GM23338 (cell line): ENCODE measurements at regions not wholly inside any gene's neighbourhood (a gene's known extent, or its start where the extent isn't known, plus 50 kb on each side); places are given as distances from the start of the nearest gene placed in this dataset.

Source experiments
- ATAC-seq: fragments of 200-7000 bp; cut with Tn5 transposase; 3 replicates; pipeline ENCODE4 v1.9.1; 2020
- DNase-seq: peaks from one replicate; pipeline ENCODE4 v3.0.0-alpha.2; 2015; ENCODE audit warnings: low spot score
- H2AFZ ChIP-seq: fragments of 200-600 bp; sonication (generic); 2 replicates; pipeline ENCODE4 v1.8.0; 2016; ENCODE audit warnings: antibody characterized with exemption, mild to moderate bottlenecking, moderate library complexity
- H3F3A ChIP-seq: fragments of 200-600 bp; sonication (generic); replicated peaks from 2 replicates; pipeline ENCODE4 v1.8.0; 2017; ENCODE audit warnings: antibody characterized with exemption, mixed run types, low read depth
- H3K27ac ChIP-seq: fragments of 200-600 bp; sonication (generic); 2 replicates; pipeline ENCODE4 v1.6.1; 2016; ENCODE audit warnings: low read depth
- H3K27me3 ChIP-seq: fragments of 200-600 bp; sonication (generic); 2 replicates; pipeline ENCODE4 v1.8.0; 2016; ENCODE audit warnings: mild to moderate bottlenecking, mixed run types, moderate library complexity; ENCODE audit not compliant: insufficient read depth
- H3K36me3 ChIP-seq: fragments of 200-600 bp; sonication (generic); 2 replicates; pipeline ENCODE4 v1.8.0; 2016; ENCODE audit warnings: mild to moderate bottlenecking; ENCODE audit not compliant: insufficient read depth
- H3K4me1 ChIP-seq: fragments of 200-600 bp; sonication (generic); 2 replicates; pipeline ENCODE4 v1.8.0; 2016; ENCODE audit warnings: mild to moderate bottlenecking, moderate library complexity; ENCODE audit not compliant: insufficient read depth
- H3K4me2 ChIP-seq: fragments of 200-600 bp; sonication (generic); 2 replicates; pipeline ENCODE4 v1.7.1; 2017; ENCODE audit warnings: mixed run types
- H3K4me3 ChIP-seq: fragments of 200-600 bp; sonication (generic); 2 replicates; pipeline ENCODE4 v1.6.1; 2016; ENCODE audit warnings: mixed run types
- H3K79me2 ChIP-seq: fragments of 200-600 bp; sonication (generic); replicated peaks from 2 replicates; pipeline ENCODE4 v1.8.0; 2017; ENCODE audit warnings: mild to moderate bottlenecking; ENCODE audit not compliant: insufficient read depth
- H3K9me2 ChIP-seq: fragments of 200-600 bp; sonication (generic); 2 replicates; pipeline ENCODE4 v1.8.0; 2017; ENCODE audit not compliant: insufficient read depth
- H4K20me1 ChIP-seq: fragments of 200-600 bp; sonication (generic); replicated peaks from 2 replicates; pipeline ENCODE4 v1.8.0; 2017; ENCODE audit warnings: mild to moderate bottlenecking; ENCODE audit not compliant: insufficient read depth
- H3K27ac Mint-ChIP-seq: 2 replicates; pipeline ENCODE4 v1.8.0; 2020; ENCODE audit warnings: inconsistent platforms, mild to moderate bottlenecking, moderate library complexity, mixed read lengths
- H3K27me3 Mint-ChIP-seq: 3 replicates; pipeline ENCODE4 v1.8.0; 2022; ENCODE audit warnings: low read depth, mild to moderate bottlenecking, moderate library complexity, mixed read lengths, inconsistent platforms; ENCODE audit not compliant: insufficient read depth, poor library complexity
- H3K36me3 Mint-ChIP-seq: 3 replicates; pipeline ENCODE4 v1.8.0; 2021; ENCODE audit warnings: low read depth, mild to moderate bottlenecking, inconsistent platforms, moderate library complexity, mixed read lengths
- H3K4me1 Mint-ChIP-seq: 3 replicates; pipeline ENCODE4 v1.8.0; 2020; ENCODE audit warnings: mild to moderate bottlenecking, inconsistent platforms, mixed read lengths
- H3K4me3 Mint-ChIP-seq: 3 replicates; pipeline ENCODE4 v1.8.0; 2021; ENCODE audit warnings: moderate library complexity, mild to moderate bottlenecking, inconsistent platforms, mixed read lengths
- H3K9me3 Mint-ChIP-seq: 3 replicates; pipeline ENCODE4 v1.8.0; 2020; ENCODE audit warnings: moderate library complexity, mild to moderate bottlenecking, inconsistent platforms, mixed read lengths
- CREB1 ChIP-seq: fragments of 250-450 bp; sonication (Bioruptor Pico); IDR thresholded peaks from 2 replicates; pipeline ENCODE4 v1.5.0; 2020; ENCODE audit warnings: low read depth, mild to moderate bottlenecking, moderate library complexity
- ETS1 ChIP-seq: IDR thresholded peaks from 2 replicates; pipeline ENCODE4 v1.6.1; 2016; ENCODE audit warnings: antibody characterized with exemption
- JUNB ChIP-seq: IDR thresholded peaks from one replicate; pipeline ENCODE4 v1.6.1; 2016; ENCODE audit warnings: antibody characterized with exemption; ENCODE audit not compliant: unreplicated experiment
- NANOG ChIP-seq: IDR thresholded peaks from 2 replicates; pipeline ENCODE4 v1.6.1; 2016; ENCODE audit warnings: antibody characterized with exemption, borderline replicate concordance
- POLR2AphosphoS5 ChIP-seq: IDR thresholded peaks from 2 replicates; pipeline ENCODE4 v1.6.1; 2016; ENCODE audit warnings: antibody characterized with exemption, low read depth
- ZNF114 ChIP-seq: fragments of 250-450 bp; sonication (Bioruptor Pico); IDR thresholded peaks from 2 replicates; pipeline ENCODE4 v1.5.0; 2020; ENCODE audit warnings: mild to moderate bottlenecking, moderate library complexity
- ZNF331 ChIP-seq: fragments of 250-450 bp; sonication (Bioruptor Pico); IDR thresholded peaks from 2 replicates; pipeline ENCODE4 v1.5.0; 2020; ENCODE audit warnings: low read depth, mild to moderate bottlenecking, moderate library complexity
- TF ChIP-seq, protein P1 (sequence below): fragments of 250-450 bp; sonication (Bioruptor Pico); IDR thresholded peaks from 2 replicates; pipeline ENCODE4 v1.5.0; 2020; ENCODE audit warnings: mild to moderate bottlenecking, moderate library complexity
- TF ChIP-seq, protein P2 (sequence below): IDR thresholded peaks from one replicate; pipeline ENCODE4 v1.6.1; 2018; ENCODE audit warnings: antibody characterized with exemption; ENCODE audit not compliant: unreplicated experiment

DNA sequence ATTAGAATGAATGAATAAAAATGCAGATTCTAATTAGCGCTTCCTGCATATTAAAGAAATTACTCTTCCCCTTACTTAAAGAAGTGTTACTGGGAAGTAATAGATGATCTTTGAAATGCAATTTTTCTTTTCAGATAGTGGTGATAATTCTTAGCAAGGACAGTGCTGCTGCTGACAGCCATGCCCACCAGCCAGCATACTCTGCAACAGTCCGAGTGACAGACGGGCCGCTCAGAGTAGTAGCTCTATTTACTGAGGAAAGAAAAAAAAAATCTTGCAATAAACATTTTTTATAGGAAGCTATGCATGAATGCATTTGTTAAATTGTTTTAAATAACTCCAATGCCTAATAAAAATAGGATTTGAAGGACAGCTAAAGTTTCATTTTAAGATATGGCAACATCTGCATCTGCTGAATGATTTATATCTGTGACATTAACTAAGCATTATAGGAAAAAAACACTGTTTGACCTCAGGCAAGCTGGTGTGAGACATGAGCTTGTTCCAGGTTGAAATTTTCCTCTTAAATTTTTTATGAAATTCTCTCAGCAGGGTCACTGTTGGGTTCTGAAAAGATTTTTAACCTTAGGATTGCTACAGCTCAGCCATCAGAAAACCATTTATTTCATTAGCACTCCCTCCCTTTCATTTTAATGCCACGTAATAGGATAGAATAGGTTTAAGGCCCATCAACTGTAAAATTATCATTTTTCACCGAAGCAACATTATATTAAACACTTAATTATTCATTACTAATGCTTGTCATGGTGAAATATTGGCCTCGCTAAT lies 393.8 kb downstream of the DCDC2C start (continued):
- TF ChIP-seq, protein P1, sequence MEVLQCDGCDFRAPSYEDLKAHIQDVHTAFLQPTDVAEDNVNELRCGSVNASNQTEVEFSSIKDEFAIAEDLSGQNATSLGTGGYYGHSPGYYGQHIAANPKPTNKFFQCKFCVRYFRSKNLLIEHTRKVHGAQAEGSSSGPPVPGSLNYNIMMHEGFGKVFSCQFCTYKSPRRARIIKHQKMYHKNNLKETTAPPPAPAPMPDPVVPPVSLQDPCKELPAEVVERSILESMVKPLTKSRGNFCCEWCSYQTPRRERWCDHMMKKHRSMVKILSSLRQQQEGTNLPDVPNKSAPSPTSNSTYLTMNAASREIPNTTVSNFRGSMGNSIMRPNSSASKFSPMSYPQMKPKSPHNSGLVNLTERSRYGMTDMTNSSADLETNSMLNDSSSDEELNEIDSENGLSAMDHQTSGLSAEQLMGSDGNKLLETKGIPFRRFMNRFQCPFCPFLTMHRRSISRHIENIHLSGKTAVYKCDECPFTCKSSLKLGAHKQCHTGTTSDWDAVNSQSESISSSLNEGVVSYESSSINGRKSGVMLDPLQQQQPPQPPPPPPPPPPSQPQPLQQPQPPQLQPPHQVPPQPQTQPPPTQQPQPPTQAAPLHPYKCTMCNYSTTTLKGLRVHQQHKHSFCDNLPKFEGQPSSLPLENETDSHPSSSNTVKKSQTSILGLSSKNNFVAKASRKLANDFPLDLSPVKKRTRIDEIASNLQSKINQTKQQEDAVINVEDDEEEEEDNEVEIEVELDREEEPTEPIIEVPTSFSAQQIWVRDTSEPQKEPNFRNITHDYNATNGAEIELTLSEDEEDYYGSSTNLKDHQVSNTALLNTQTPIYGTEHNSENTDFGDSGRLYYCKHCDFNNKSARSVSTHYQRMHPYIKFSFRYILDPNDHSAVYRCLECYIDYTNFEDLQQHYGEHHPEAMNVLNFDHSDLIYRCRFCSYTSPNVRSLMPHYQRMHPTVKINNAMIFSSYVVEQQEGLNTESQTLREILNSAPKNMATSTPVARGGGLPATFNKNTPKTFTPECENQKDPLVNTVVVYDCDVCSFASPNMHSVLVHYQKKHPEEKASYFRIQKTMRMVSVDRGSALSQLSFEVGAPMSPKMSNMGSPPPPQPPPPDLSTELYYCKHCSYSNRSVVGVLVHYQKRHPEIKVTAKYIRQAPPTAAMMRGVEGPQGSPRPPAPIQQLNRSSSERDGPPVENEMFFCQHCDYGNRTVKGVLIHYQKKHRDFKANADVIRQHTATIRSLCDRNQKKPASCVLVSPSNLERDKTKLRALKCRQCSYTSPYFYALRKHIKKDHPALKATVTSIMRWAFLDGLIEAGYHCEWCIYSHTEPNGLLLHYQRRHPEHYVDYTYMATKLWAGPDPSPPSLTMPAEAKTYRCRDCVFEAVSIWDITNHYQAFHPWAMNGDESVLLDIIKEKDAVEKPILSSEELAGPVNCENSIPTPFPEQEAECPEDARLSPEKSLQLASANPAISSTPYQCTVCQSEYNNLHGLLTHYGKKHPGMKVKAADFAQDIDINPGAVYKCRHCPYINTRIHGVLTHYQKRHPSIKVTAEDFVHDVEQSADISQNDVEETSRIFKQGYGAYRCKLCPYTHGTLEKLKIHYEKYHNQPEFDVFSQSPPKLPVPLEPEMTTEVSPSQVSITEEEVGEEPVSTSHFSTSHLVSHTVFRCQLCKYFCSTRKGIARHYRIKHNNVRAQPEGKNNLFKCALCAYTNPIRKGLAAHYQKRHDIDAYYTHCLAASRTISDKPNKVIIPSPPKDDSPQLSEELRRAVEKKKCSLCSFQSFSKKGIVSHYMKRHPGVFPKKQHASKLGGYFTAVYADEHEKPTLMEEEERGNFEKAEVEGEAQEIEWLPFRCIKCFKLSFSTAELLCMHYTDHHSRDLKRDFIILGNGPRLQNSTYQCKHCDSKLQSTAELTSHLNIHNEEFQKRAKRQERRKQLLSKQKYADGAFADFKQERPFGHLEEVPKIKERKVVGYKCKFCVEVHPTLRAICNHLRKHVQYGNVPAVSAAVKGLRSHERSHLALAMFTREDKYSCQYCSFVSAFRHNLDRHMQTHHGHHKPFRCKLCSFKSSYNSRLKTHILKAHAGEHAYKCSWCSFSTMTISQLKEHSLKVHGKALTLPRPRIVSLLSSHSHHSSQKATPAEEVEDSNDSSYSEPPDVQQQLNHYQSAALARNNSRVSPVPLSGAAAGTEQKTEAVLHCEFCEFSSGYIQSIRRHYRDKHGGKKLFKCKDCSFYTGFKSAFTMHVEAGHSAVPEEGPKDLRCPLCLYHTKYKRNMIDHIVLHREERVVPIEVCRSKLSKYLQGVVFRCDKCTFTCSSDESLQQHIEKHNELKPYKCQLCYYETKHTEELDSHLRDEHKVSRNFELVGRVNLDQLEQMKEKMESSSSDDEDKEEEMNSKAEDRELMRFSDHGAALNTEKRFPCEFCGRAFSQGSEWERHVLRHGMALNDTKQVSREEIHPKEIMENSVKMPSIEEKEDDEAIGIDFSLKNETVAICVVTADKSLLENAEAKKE (CRISPR knock-in tag) = no peak
- TF ChIP-seq, protein P2, sequence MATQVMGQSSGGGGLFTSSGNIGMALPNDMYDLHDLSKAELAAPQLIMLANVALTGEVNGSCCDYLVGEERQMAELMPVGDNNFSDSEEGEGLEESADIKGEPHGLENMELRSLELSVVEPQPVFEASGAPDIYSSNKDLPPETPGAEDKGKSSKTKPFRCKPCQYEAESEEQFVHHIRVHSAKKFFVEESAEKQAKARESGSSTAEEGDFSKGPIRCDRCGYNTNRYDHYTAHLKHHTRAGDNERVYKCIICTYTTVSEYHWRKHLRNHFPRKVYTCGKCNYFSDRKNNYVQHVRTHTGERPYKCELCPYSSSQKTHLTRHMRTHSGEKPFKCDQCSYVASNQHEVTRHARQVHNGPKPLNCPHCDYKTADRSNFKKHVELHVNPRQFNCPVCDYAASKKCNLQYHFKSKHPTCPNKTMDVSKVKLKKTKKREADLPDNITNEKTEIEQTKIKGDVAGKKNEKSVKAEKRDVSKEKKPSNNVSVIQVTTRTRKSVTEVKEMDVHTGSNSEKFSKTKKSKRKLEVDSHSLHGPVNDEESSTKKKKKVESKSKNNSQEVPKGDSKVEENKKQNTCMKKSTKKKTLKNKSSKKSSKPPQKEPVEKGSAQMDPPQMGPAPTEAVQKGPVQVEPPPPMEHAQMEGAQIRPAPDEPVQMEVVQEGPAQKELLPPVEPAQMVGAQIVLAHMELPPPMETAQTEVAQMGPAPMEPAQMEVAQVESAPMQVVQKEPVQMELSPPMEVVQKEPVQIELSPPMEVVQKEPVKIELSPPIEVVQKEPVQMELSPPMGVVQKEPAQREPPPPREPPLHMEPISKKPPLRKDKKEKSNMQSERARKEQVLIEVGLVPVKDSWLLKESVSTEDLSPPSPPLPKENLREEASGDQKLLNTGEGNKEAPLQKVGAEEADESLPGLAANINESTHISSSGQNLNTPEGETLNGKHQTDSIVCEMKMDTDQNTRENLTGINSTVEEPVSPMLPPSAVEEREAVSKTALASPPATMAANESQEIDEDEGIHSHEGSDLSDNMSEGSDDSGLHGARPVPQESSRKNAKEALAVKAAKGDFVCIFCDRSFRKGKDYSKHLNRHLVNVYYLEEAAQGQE = no peak
- no peak for TF ChIP-seq POLR2AphosphoS5
- TF ChIP-seq NANOG = no peak

DNA sequence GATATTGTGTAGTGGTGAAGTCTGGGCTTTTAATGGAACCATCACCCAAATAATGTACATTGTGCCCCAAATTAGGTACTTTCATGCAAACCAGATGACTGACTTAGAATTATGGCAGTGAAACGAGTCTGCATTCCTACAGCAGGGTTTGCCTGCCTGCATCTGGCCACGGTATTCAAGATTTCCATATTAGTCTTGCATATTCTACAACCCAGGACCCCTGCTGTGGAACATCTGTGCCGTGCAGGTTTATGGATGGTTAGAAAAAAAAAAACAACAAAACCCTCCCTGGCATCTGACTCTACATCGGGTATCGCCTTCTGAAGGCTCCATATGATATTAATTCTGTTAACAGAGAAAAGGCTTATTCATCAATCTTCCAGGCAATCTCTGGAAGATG lies 394.8 kb downstream of the DCDC2C start:
- ATAC-seq (no peak), DNase-seq (no peak)
- Histone ChIP-seq H3K27me3 (no peaks in the 10 kb centered on the region), H4K20me1 (no peaks in the 10 kb centered on the region), H3K9me2 (no peaks in the 10 kb centered on the region), H3K27ac (no peak overlapping the region), H3K4me1 (no peaks in the 10 kb centered on the region), H3K4me2 (no peak overlapping the region), H3K36me3 (no peaks in the 10 kb centered on the region), H3K79me2 (no peaks in the 10 kb centered on the region), H3K4me3 (no peak overlapping the region), H3F3A (no peaks in the 10 kb centered on the region), H2AFZ (no peak overlapping the region)
- TF ChIP-seq NANOG = no peak
- TF ChIP-seq ZNF114 (CRISPR knock-in tag) = no peak
- no peak for TF ChIP-seq CREB1 (CRISPR knock-in tag)
- no peak for TF ChIP-seq ZNF331
- no peak for TF ChIP-seq POLR2AphosphoS5
- no peak for TF ChIP-seq ETS1
- no peak for TF ChIP-seq JUNB
- H3K27me3 Mint-ChIP-seq = no peaks in the 10 kb centered on the region
- peaks cover 16% of the 10 kb centered on the region; the same call in 2 of the 3 replicates for H3K36me3 Mint-ChIP-seq
- H3K4me1 Mint-ChIP-seq = peaks cover 5% of the 10 kb centered on the region; the same call in 1 of the 3 replicates
- H3K27ac Mint-ChIP-seq = no peak overlapping the region
- H3K4me3 Mint-ChIP-seq = no peak overlapping the region
- peaks cover 81% of the 10 kb centered on the region for H3K9me3 Mint-ChIP-seq
